ENCODE measurements at regions not wholly inside any gene's neighbourhood (a gene's known extent, or its start where the extent isn't known, plus 50 kb on each side); places are given as distances from the start of the nearest gene placed in this dataset.

DNA sequence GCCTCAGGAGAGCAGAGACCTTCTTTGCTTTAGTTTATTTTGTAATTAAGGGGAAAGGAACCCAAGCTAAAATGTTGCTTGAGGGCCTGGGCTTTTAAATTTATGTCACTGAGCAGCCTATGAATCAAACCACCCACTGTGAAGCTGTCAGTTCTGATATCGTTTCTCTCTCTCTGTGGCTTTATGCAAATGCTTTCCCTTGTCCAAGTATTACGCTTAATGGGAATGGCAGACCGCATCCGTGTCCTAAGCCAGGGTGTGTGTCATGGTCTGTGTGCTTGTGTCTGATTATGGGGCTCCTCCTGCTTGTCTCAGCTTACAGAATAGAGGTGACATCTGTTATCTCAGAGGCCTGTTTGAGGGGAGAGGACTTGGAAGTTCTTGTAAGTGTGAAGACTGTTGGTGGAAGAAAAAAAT lies 82.4 kb downstream of the EBLN2 start (continued):
- TF ChIP-seq TBL1XR1 (IDR thresholded peaks at IDR 0.05; ENCODE audit: low read length in 2 of 2) (peak in 1 of 2 experiments; percentile 79; a peak in 2 of 4 replicates), BMI1 (IDR thresholded peaks at IDR 0.05; ENCODE audit: low read length) (no peak), ZNF239 (CRISPR knock-in tag; IDR thresholded peaks at IDR 0.05) (no peak), CXXC5 (CRISPR knock-in tag; IDR thresholded peaks at IDR 0.05) (peak; percentile 67), SMARCC2 (IDR thresholded peaks at IDR 0.05; ENCODE audit: low read depth) (peak; percentile 76; the same call in 1 of the 2 replicates), ID3 (CRISPR knock-in tag; IDR thresholded peaks at IDR 0.05) (no peak), ID3 (tag; IDR thresholded peaks at IDR 0.05) (0 out of 2 replicates have a peak, but pooled peaks have one; percentile 16), GATAD2B (IDR thresholded peaks at IDR 0.05; ENCODE audit: borderline replicate concordance) (no peak), SMARCA4 (IDR thresholded peaks at IDR 0.05) (peak; percentile 94), SP1 (CRISPR knock-in tag; IDR thresholded peaks at IDR 0.05) (peak; percentile 56; the same call in 1 of the 2 replicates), MYNN (IDR thresholded peaks at IDR 0.05) (peak; percentile 71), MYNN (CRISPR knock-in tag; IDR thresholded peaks at IDR 0.05) (no peak), EP300 (IDR thresholded peaks at IDR 0.05; ENCODE audit: low read length) (peak; percentile 85), YY1 (IDR thresholded peaks at IDR 0.05; ENCODE audit: borderline replicate concordance in 1 of 3, control insufficient read depth in 1 of 3, extremely low read depth in 1 of 3, insufficient read depth in 3 of 3, insufficient read length in 1 of 3, insufficient replicate concordance in 2 of 3, low read depth in 1 of 3, low read length in 2 of 3) (peak in 1 of 3 experiments; percentile 17), FOSL1 (tag; conservative IDR thresholded peaks at IDR 0.05) (peak; percentile 87), CBFA2T3 (IDR thresholded peaks at IDR 0.05) (peak; percentile 97), NCOR1 (IDR thresholded peaks at IDR 0.05) (peak; percentile 93), TCF7 (IDR thresholded peaks at IDR 0.05; ENCODE audit: borderline replicate concordance) (no peak), ZNF609 (CRISPR knock-in tag; IDR thresholded peaks at IDR 0.05; ENCODE audit: borderline replicate concordance) (0 out of 2 replicates have a peak, but pooled peaks have one; percentile 64), ZNF778 (CRISPR knock-in tag; IDR thresholded peaks at IDR 0.05) (no peak), ZNF589 (CRISPR knock-in tag; IDR thresholded peaks at IDR 0.05; ENCODE audit: low read depth) (0 out of 2 replicates have a peak, but pooled peaks have one; percentile 38), CREBBP (IDR thresholded peaks at IDR 0.05; ENCODE audit: low read depth, low read length) (no peak), SMAD4 (CRISPR knock-in tag; conservative IDR thresholded peaks at IDR 0.05) (peak; percentile 54; the same call in 1 of the 2 replicates), CTBP1 (IDR thresholded peaks at IDR 0.05; ENCODE audit: borderline replicate concordance) (0 out of 2 replicates have a peak, but pooled peaks have one; percentile 35), ZC3H11A (IDR thresholded peaks at IDR 0.05; ENCODE audit: low read depth, low read length) (no peak)
- TF ChIP-seq, protein P1, sequence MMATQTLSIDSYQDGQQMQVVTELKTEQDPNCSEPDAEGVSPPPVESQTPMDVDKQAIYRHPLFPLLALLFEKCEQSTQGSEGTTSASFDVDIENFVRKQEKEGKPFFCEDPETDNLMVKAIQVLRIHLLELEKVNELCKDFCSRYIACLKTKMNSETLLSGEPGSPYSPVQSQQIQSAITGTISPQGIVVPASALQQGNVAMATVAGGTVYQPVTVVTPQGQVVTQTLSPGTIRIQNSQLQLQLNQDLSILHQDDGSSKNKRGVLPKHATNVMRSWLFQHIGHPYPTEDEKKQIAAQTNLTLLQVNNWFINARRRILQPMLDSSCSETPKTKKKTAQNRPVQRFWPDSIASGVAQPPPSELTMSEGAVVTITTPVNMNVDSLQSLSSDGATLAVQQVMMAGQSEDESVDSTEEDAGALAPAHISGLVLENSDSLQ (IDR thresholded peaks at IDR 0.05) = peak; percentile 90

All from K562 (cell line).